Activated naive CD4-positive, alpha-beta T cell treated with anti-CD3 and anti-CD28 coated beads, Interleukin-2, amount 50 U/mL, for 24 hours (primary cell): ENCODE measurements at regions not wholly inside any gene's neighbourhood (a gene's known extent, or its start where the extent isn't known, plus 50 kb on each side); places are given as distances from the start of the nearest gene placed in this dataset.
"Not testable (repeated sequence)": the region's sequence is repeated elsewhere in the genome, so short reads cannot be mapped to it uniquely, and the experiment has no call there.

Experiments
- H3K27ac Mint-ChIP-seq: one replicate; pipeline ENCODE4 v1.8.0; 2021; ENCODE audit warnings: mild to moderate bottlenecking, mixed read lengths
- H3K27me3 Mint-ChIP-seq: one replicate; pipeline ENCODE4 v1.8.0; 2021; ENCODE audit warnings: mixed read lengths
- H3K36me3 Mint-ChIP-seq: one replicate; pipeline ENCODE4 v1.8.0; 2021; ENCODE audit warnings: mixed read lengths
- H3K4me1 Mint-ChIP-seq: one replicate; pipeline ENCODE4 v1.8.0; 2021; ENCODE audit warnings: mixed read lengths
- H3K4me3 Mint-ChIP-seq: one replicate; pipeline ENCODE4 v1.8.0; 2021; ENCODE audit warnings: mild to moderate bottlenecking, mixed read lengths
- H3K9me3 Mint-ChIP-seq: one replicate; pipeline ENCODE4 v1.8.0; 2021; ENCODE audit warnings: mixed read lengths

DNA sequence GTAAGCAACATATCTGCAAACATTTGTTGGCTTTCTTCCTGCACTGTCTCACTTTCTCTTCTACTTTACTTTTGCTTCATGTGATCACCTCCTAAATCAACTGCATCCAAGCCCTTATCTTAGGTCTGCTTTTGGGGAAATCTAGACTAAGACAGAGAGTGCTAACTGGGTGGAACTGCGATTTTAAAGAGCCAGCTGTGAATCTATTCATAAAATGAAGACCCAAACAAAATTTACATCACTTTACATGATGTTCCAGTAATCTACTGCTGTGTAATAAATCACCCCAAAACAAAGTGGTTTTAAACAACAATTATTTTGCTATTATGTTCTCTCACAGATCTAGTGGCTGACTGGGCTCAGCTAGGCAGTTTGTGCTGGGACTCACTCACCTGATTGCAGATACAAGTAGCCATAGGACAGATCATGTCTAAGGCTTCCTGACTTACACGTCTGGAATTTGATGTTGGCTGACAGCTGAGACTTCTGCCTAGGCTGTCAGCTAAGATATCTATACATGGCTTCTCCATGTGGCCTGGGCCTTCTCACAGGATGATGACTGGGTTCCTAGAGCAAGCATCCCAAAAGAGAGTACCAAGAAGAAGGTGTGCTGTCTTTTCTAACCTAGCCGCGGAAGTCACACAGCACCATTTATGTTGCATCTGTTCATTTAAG lies 145.1 kb upstream of the TBCA start:
- Mint-ChIP-seq H3K27ac (no peak overlapping the region), H3K4me3 (no peak overlapping the region)

DNA sequence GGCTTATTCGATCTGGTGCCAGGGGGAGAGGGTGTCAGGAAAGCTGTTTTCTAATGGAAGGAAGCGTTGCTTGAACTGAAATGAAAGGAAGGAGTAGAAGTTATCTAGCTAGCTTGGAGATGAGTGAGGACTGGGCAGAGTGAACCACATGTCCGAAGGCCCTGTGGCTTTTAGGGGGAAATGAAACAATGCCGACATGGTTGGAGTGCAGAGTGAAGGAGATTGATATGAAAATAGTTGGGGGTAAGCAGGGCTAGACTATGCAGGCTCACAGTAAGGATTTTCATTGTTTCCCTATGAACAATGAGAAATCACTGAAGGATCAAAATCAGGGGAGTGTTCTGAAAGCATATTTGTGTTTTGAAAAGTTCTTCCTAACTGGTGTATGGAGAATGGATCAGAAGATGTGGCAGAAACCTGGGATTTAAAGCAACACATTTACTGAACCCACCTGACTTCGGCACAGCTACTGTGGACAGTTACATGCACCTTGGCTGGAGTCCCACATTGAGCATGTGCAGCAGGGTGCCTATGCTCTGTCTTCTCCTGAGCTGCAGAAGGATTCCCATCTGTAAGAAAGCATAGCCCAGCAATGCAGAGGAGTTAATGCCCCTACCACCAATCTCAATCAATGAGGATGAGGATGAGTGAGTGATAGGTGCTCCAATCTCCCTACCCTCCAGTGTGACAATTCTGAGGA lies 144.4 kb upstream of the TBCA start:
- Mint-ChIP-seq H3K9me3 (no peaks in the 10 kb centered on the region), H3K27me3 (no peaks in the 10 kb centered on the region), H3K4me1 (peaks cover 13% of the 10 kb centered on the region), H3K4me3 (no peak overlapping the region), H3K27ac (no peak overlapping the region), H3K36me3 (no peaks in the 10 kb centered on the region)

More for the DNA sequence above, 145.1 kb upstream of the TBCA start:
- Mint-ChIP-seq H3K9me3 (no peaks in the 10 kb centered on the region), H3K27me3 (peaks cover 2% of the 10 kb centered on the region), H3K4me1 (peaks cover 18% of the 10 kb centered on the region), H3K36me3 (no peaks in the 10 kb centered on the region)

DNA sequence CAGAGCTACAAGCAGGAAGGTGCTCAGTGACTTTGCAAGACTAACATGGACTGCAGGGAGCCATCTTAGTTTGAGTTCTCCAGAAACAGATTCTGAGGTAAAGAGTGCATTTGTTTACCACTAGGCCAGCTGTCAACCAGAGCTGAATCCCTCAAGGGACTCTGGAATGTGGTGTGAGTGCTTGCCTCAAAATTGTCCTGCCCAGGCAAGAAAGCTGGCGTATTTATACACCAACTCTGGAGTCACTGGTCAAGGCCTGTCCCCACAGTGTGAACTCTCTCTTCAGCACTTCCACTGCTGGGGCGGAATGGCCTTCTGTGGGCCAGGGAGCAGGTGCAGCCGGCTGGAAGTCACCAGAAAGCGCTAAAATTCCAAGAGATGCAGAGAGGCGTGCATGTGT lies 139.2 kb upstream of the TBCA start:
- Mint-ChIP-seq H3K27ac (no peak overlapping the region), H3K4me3 (no peak overlapping the region), H3K4me1 (no peaks in the 10 kb centered on the region), H3K36me3 (no peaks in the 10 kb centered on the region), H3K27me3 (peaks cover 6% of the 10 kb centered on the region), H3K9me3 (peaks cover 6% of the 10 kb centered on the region)

DNA sequence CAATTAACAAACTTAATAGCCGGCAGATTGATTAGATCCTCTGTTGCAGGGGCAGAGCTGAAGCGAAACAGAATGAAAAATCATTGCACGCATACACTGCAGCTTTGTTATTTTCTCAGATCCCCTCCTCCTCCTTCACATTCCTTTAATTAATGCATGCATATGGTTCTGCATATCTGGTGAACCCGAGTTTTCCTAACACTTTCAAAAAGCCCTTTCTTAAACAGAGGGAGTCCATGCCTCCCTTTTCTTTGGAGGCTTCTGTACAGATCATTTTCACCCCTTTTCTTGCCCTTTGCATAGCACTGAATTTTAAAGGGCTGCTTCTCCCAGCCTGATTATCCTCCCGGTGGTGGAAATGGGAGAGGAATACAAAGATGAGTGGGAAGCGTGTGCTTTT lies 136.6 kb upstream of the TBCA start:
- no peaks in the 10 kb centered on the region for H3K36me3 Mint-ChIP-seq
- no peak overlapping the region for H3K27ac Mint-ChIP-seq
- H3K9me3 Mint-ChIP-seq, result peaks cover 6% of the 10 kb centered on the region
- H3K27me3 Mint-ChIP-seq, result peaks cover 6% of the 10 kb centered on the region
- no peaks in the 10 kb centered on the region for H3K4me1 Mint-ChIP-seq
- no peak overlapping the region for H3K4me3 Mint-ChIP-seq

DNA sequence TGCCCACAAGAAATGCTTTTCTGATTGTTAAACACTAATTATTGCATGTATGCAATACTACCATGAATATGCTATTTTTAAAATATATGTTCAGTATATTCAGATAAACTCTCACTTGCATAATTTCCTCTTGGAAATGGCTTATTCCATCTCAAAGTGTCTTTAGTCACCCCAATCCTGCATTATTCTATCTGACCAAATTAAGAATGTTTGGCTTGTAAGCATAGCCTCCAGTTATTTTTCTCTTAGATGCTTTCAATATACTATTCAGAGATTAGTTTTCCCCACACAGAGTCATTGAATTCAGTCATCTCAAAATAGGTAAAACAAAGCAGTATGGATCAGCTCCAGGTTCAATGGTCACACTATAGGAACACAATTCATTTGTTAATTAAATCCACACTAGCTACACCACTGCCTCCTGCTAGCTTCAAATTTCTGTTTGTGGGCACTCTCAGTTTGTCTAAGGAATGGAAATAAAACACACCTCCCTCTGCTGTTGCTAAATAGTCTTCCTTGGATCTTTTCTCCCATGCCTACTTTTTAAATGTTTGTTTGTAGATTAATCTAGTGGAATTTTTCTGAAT lies 134.6 kb upstream of the TBCA start:
- peaks cover 6% of the 10 kb centered on the region for H3K27me3 Mint-ChIP-seq
- no peaks in the 10 kb centered on the region for H3K4me1 Mint-ChIP-seq
- peaks cover 6% of the 10 kb centered on the region for H3K9me3 Mint-ChIP-seq

DNA sequence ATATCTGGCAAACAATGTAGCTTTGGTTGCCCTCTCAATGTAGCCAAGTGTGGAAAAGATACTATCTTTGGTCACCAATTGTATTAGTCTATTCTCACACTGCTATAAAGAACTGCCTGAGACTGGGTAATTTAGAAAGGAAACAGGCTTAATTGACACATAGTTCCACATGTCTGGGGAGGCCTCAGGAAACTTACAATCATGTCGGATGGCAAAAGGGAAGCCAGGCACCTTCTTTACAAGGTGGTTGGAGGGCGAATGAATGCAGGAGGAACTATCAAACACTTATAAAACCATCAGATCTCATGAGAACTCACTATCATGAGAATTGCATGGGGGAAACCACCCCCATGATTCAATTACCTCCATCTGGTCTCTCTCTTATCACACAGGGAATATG lies 133.1 kb upstream of the TBCA start:
- H3K27me3 Mint-ChIP-seq, result peaks cover 6% of the 10 kb centered on the region

More for the DNA sequence above, 134.6 kb upstream of the TBCA start:
- Mint-ChIP-seq H3K36me3 (no peaks in the 10 kb centered on the region), H3K27ac (no peak overlapping the region), H3K4me3 (no peak overlapping the region)

DNA sequence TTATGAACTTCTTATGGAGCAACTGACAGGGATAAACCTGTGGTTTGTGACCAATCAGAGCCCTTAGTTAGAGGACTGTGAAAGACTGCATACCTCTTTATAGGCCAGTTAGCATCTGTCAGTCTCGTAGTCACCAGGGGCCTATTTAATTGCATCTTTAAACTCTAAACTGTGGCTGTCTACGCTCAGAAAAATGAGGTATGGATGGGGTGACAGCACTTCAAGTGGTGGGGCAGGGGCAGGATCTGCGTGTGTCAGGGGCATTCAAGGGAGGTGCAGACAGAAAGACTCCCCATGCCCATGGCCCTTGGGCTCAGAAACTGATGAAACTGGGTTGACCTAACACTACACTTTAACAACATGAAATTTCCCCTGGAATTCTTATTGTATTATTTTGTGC lies 132.6 kb upstream of the TBCA start:
- Mint-ChIP-seq H3K36me3 (no peaks in the 10 kb centered on the region), H3K9me3 (peaks cover 3% of the 10 kb centered on the region), H3K27me3 (peaks cover 5% of the 10 kb centered on the region), H3K4me3 (no peak overlapping the region), H3K27ac (no peak overlapping the region), H3K4me1 (no peaks in the 10 kb centered on the region)

More for the DNA sequence above, 133.1 kb upstream of the TBCA start:
- Mint-ChIP-seq H3K4me3 (no peak overlapping the region), H3K4me1 (no peaks in the 10 kb centered on the region), H3K27ac (no peak overlapping the region), H3K36me3 (no peaks in the 10 kb centered on the region), H3K9me3 (peaks cover 6% of the 10 kb centered on the region)

DNA sequence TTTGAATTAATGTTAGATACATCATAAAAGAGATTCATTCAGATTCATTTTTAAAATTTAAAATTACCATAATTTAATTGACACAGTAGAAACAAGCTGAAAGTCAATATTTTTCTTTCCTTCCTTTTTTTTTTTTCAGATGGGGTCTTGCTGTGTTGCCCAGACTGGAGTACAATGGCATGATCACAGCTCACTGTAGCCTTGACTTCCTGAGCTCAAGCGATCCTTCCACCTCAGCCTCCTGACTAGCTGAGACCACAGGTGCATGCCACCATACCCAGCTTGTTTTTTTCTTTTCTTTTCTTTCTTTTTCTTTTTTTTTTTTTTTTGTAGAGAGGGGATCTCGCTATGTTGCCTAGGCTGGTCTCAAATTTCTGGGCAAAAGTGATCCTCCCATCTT lies 131.6 kb upstream of the TBCA start:
- no peaks in the 10 kb centered on the region for H3K36me3 Mint-ChIP-seq
- H3K9me3 Mint-ChIP-seq, result no peaks in the 10 kb centered on the region
- H3K27ac Mint-ChIP-seq, result no peak overlapping the region
- peaks cover 3% of the 10 kb centered on the region for H3K27me3 Mint-ChIP-seq
- no peak overlapping the region for H3K4me3 Mint-ChIP-seq
- H3K4me1 Mint-ChIP-seq, result no peaks in the 10 kb centered on the region

DNA sequence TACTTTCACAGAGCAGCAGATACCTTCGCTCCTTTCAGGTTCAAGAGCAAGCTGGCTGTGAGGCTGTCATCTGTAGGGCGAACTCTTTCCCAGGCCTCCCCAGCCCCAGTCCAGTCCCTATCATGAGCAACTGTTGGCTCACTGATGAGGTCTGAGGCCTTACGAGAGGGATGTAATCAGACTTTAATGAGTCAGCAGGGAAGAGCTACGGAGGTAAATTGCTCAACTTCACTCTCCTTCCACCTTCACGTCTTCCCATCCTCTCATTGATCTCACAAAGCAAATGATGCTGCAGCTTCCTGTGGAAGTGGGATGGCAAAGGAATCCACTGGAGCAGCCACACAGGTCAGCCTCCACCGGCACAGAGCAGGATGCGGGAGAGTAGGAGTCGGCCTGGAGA lies 130.7 kb upstream of the TBCA start:
- H3K9me3 Mint-ChIP-seq, result no peaks in the 10 kb centered on the region
- no peak overlapping the region for H3K4me3 Mint-ChIP-seq
- no peaks in the 10 kb centered on the region for H3K36me3 Mint-ChIP-seq
- no peaks in the 10 kb centered on the region for H3K4me1 Mint-ChIP-seq
- no peak overlapping the region for H3K27ac Mint-ChIP-seq
- peaks cover 3% of the 10 kb centered on the region for H3K27me3 Mint-ChIP-seq

DNA sequence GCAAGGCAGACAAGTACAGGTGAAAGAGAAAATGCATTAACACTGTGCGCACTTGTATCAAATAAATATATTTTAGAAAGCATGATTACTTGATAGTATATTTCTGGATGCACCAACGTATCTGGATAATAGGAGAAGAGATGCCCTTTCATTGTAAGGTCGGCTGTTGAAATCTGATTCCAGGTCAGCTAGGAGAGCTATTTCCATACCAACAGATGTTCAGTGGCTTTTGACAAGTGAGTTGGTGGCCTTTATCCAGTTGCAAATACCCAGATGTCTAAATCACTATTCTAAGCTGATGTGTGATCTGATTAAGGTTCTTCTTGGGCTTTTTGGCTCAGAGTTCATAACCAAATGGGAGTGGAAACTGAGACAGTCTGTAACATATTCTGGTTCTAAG lies 128.2 kb upstream of the TBCA start:
- Mint-ChIP-seq H3K27ac (no peak overlapping the region), H3K27me3 (no peaks in the 10 kb centered on the region), H3K4me1 (no peaks in the 10 kb centered on the region), H3K9me3 (no peaks in the 10 kb centered on the region), H3K4me3 (no peak overlapping the region), H3K36me3 (no peaks in the 10 kb centered on the region)

DNA sequence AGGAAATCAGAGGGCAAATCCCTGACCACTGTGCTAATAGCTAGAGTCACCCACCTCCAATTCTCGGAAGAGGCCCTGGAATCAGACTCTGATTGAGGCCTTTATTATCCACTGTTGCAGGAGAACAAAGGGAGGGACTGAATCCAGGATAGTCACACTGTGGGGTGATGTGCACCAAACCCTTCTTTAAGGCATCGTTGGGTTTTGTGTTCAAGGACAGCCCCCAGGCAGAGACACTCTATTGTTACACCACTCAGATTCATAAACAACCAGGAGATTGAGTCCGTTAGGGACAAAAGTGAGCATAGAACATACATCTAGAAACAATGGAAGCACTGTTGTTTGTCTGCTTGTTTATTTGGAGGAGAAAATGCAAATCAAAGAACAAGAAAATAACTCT lies 124.6 kb upstream of the TBCA start:
- no peak overlapping the region for H3K4me3 Mint-ChIP-seq
- H3K9me3 Mint-ChIP-seq, result no peaks in the 10 kb centered on the region
- no peaks in the 10 kb centered on the region for H3K36me3 Mint-ChIP-seq
- H3K27ac Mint-ChIP-seq, result no peak overlapping the region
- H3K27me3 Mint-ChIP-seq, result no peaks in the 10 kb centered on the region
- H3K4me1 Mint-ChIP-seq, result no peaks in the 10 kb centered on the region

DNA sequence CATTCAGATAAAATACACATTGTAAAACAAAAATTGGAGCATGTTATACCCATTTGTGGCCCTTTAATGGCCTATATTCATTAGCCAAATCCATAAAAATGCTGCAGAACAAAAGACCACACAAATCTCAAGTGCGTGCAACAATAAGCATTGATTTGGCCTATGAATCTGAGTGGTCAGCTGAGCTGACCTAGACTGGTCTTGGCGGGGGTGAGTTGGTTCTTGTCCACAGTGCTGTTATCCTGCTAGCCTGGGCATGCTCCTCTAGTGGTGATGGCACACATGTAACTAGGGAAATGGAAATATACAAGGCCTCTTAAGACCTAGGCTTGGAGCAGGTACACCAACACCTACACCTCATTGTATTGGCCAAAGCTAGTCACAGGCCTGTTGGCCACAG lies 122.2 kb upstream of the TBCA start:
- Mint-ChIP-seq H3K4me3 (no peak overlapping the region), H3K9me3 (no peaks in the 10 kb centered on the region), H3K27ac (no peak overlapping the region), H3K4me1 (no peaks in the 10 kb centered on the region), H3K36me3 (no peaks in the 10 kb centered on the region), H3K27me3 (no peaks in the 10 kb centered on the region)

DNA sequence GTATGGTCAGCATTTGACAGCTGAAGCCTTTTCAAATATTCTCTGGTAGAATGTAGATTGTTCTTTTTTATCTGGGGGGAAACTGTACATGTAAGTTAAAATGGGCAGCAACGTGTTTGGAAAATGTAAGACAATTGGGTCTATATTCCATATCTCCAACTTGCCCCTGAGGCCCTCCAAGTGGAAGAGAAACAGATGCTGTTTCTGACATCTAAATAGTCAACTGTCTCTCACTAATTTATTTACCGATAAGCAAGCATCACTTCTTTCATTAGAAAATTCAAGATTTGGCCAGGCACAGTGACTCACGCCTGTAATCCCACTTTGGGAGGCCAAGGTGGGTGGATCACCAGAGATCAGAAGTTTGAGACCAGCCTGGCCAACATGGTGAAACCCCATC lies 120.2 kb upstream of the TBCA start:
- H3K9me3 Mint-ChIP-seq, result no peaks in the 10 kb centered on the region
- H3K4me1 Mint-ChIP-seq, result peaks cover 4% of the 10 kb centered on the region
- H3K27ac Mint-ChIP-seq, result no peak overlapping the region
- no peaks in the 10 kb centered on the region for H3K27me3 Mint-ChIP-seq
- no peak overlapping the region for H3K4me3 Mint-ChIP-seq
- H3K36me3 Mint-ChIP-seq, result no peaks in the 10 kb centered on the region

DNA sequence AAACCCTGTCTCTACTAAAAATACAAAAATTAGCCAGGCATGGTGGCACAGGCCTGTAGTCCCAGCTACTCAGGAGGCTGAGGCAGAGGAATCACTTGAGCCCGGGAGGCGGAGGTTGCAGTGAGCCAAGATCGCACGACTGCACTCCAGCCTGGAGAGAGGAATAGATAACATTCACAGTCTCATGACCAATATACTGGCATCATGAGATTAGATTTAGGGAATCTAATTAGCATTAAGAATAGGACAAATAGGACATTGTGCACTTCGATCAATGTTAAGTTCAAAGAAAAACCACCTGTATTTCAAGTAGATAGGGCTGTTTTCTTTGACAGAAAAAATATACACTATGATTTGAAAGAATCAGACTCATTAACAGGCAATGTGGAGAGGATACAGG lies 118.0 kb upstream of the TBCA start:
- H3K9me3 Mint-ChIP-seq, H3K4me3 Mint-ChIP-seq, H3K27ac Mint-ChIP-seq, H3K36me3 Mint-ChIP-seq, H3K4me1 Mint-ChIP-seq, H3K27me3 Mint-ChIP-seq: not testable (repeated sequence)

DNA sequence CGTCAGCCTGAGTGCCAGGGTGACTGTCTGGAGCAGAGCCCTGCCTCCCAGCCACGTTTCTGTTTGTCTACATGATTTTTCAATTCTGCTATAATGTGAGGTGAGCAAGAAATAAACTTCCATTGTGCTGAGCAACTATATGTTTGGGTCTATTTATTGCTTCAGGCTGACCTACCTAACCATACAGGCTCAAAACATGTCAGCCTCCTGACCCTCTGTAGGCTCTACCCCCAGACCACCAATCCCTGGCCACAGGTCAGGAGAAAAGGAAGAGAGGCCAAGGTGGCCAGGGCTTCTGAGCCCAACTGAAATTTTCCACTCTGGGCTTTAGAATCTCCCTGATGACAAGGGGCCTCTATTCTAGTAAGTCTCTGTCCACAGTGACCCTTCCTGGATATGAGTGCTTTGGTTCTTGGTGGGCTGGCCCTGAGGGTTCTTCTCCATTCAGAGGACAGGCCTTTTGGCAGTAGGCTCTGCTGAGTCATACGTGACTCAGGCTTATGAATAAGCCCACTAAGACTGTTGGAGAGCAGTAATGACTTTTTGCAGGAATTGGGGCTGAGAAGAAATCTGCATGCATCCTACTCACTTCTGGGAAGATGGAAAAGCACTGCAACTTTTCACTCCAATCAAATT lies 117.2 kb upstream of the TBCA start:
- Mint-ChIP-seq H3K4me3 (no peak overlapping the region), H3K27ac (no peak overlapping the region), H3K4me1 (peaks cover 4% of the 10 kb centered on the region), H3K36me3 (no peaks in the 10 kb centered on the region), H3K9me3 (no peaks in the 10 kb centered on the region), H3K27me3 (no peaks in the 10 kb centered on the region)
